GM19035 (cell line): ENCODE measurements at regions not wholly inside any gene's neighbourhood (a gene's known extent, or its start where the extent isn't known, plus 50 kb on each side); places are given as distances from the start of the nearest gene placed in this dataset.

ENCODE experiments used
- ATAC-seq: cut with Tn5 transposase; IDR thresholded peaks from one replicate; pipeline ENCODE4 v1.9.1; 2021; ENCODE audit not compliant: unreplicated experiment

GRCh38 chr3:34924961-34925360 lies 714.4 kb upstream of the ARPP21 start:
- ATAC-seq, result no peak

GRCh38 chr3:34925851-34926250 lies 713.5 kb upstream of the ARPP21 start:
- ATAC-seq, result no peak

GRCh38 chr3:34929036-34929435 lies 710.3 kb upstream of the ARPP21 start:
- no peak for ATAC-seq

GRCh38 chr3:34934660-34935059 lies 704.7 kb upstream of the ARPP21 start:
- ATAC-seq, result no peak

- ATAC-seq, result no peak
These were observed 700.5 kb upstream of the ARPP21 start for GRCh38 chr3:34938784-34939183.

GRCh38 chr3:34942256-34942655 lies 697.1 kb upstream of the ARPP21 start:
- ATAC-seq, result no peak

GRCh38 chr3:34947834-34948233 lies 691.5 kb upstream of the ARPP21 start:
- ATAC-seq, result no peak

GRCh38 chr3:34948517-34948916 lies 690.8 kb upstream of the ARPP21 start:
- no peak for ATAC-seq

GRCh38 chr3:34955680-34956079 lies 683.6 kb upstream of the ARPP21 start:
- no peak for ATAC-seq

- no peak for ATAC-seq
These were observed 682.8 kb upstream of the ARPP21 start for GRCh38 chr3:34956511-34956910.

GRCh38 chr3:34957677-34958076 lies 681.6 kb upstream of the ARPP21 start:
- ATAC-seq, result no peak

GRCh38 chr3:34969513-34969912 lies 669.8 kb upstream of the ARPP21 start:
- no peak for ATAC-seq

GRCh38 chr3:34972481-34972880 lies 666.8 kb upstream of the ARPP21 start:
- ATAC-seq, result no peak

- no peak for ATAC-seq
These were observed 665.7 kb upstream of the ARPP21 start for GRCh38 chr3:34973586-34973985.

GRCh38 chr3:34983631-34984030 lies 655.7 kb upstream of the ARPP21 start:
- no peak for ATAC-seq

GRCh38 chr3:34988296-34988695 lies 651.0 kb upstream of the ARPP21 start:
- no peak for ATAC-seq

GRCh38 chr3:34995796-34996430 lies 643.4 kb upstream of the ARPP21 start:
- ATAC-seq, result no peak

GRCh38 chr3:34998902-34999301 lies 640.4 kb upstream of the ARPP21 start:
- no peak for ATAC-seq

GRCh38 chr3:35012214-35012613 lies 627.1 kb upstream of the ARPP21 start:
- ATAC-seq, result no peak

- no peak for ATAC-seq
These were observed 611.2 kb upstream of the ARPP21 start for GRCh38 chr3:35028157-35028556.

GRCh38 chr3:35042210-35042991 lies 596.9 kb upstream of the ARPP21 start:
- ATAC-seq, result no peak

- ATAC-seq, result no peak
These were observed 596.3 kb upstream of the ARPP21 start for GRCh38 chr3:35043040-35043439.

GRCh38 chr3:35044190-35044589 lies 595.1 kb upstream of the ARPP21 start:
- ATAC-seq, result no peak
